Right ventricle myocardium inferior (tissue), 1 donor: ENCODE measurements at regions not wholly inside any gene's neighbourhood (a gene's known extent, or its start where the extent isn't known, plus 50 kb on each side); places are given as distances from the start of the nearest gene placed in this dataset.
"Not testable (repeated sequence)": the region's sequence is repeated elsewhere in the genome, so short reads cannot be mapped to it uniquely, and the experiment has no call there.

Experiments
- ATAC-seq: fragments of 200-7000 bp; cut with Tn5 transposase; one replicate; pipeline ENCODE4 v1.9.1; 2020; ENCODE audit warnings: mild to moderate bottlenecking, moderate library complexity
- DNase-seq: peaks from one replicate; pipeline ENCODE4 v3.0.0; 2021; ENCODE audit errors: missing footprints
- intact Hi-C: fragments of 100-400 bp; cut with DNase I; formaldehyde crosslinking; loops from one replicate; pipeline ENCODE4 v1.11.0; 2022
- donor health status: DM: no; HTN: yes; CAD: no; lungs with severe emphysema.

- intact Hi-C loops = no loop called here
- DNase-seq = no peak
- no peak for ATAC-seq
Measured at GRCh38 chr11:70596091-70596490, 197.8 kb downstream of the CTTN start.

GRCh38 chr11:70597006-70597555, 198.8 kb downstream of the CTTN start:
- ATAC-seq = no peak
- no peak for DNase-seq
- intact Hi-C loops = no loop called here

GRCh38 chr11:70597751-70598625, 199.7 kb downstream of the CTTN start:
- ATAC-seq (no peak), DNase-seq (no peak)
- intact Hi-C loops = no loop called here

- intact Hi-C loops, DNase-seq, ATAC-seq: not testable (repeated sequence)
Measured at GRCh38 chr11:70600911-70601415, 202.6 kb downstream of the CTTN start.

GRCh38 chr11:70601861-70602538, 203.7 kb downstream of the CTTN start:
- DNase-seq (no peak), ATAC-seq (no peak)
- intact Hi-C loops = no loop called here

GRCh38 chr11:70603114-70603755, 204.9 kb downstream of the CTTN start:
- ATAC-seq = no peak
- no peak for DNase-seq
- intact Hi-C loops = no loop called here

GRCh38 chr11:70603756-70604211, 205.5 kb downstream of the CTTN start:
- intact Hi-C loops = no loop called here
- DNase-seq (no peak), ATAC-seq (no peak)

GRCh38 chr11:70604221-70604620, 205.9 kb downstream of the CTTN start:
- ATAC-seq = no peak
- intact Hi-C loops = no loop called here

GRCh38 chr11:70604630-70605467, 206.5 kb downstream of the CTTN start:
- intact Hi-C loops = no loop called here
- ATAC-seq (no peak), DNase-seq (no peak)

More at GRCh38 chr11:70604221-70604620, 205.9 kb downstream of the CTTN start:
- no peak for DNase-seq

GRCh38 chr11:70605468-70605815, 207.1 kb downstream of the CTTN start:
- DNase-seq (no peak), ATAC-seq (no peak)
- intact Hi-C loops = no loop called here

GRCh38 chr11:70605846-70606245, 207.5 kb downstream of the CTTN start:
- DNase-seq (no peak), ATAC-seq (no peak)
- intact Hi-C loops = no loop called here

GRCh38 chr11:70606248-70606950, 208.1 kb downstream of the CTTN start:
- intact Hi-C loops = no loop called here
- DNase-seq = no peak

GRCh38 chr11:70606951-70607330, 208.6 kb downstream of the CTTN start:
- intact Hi-C loops = no loop called here
- DNase-seq = no peak
- no peak for ATAC-seq

More at GRCh38 chr11:70606248-70606950, 208.1 kb downstream of the CTTN start:
- no peak for ATAC-seq

GRCh38 chr11:70607561-70607960, 209.2 kb downstream of the CTTN start:
- DNase-seq (no peak), ATAC-seq (no peak)
- intact Hi-C loops = no loop called here

- intact Hi-C loops = no loop called here
- ATAC-seq (no peak), DNase-seq (no peak)
Measured at GRCh38 chr11:70608568-70609470, 210.5 kb downstream of the CTTN start.

- ATAC-seq (no peak), DNase-seq (no peak)
- intact Hi-C loops = no loop called here
Measured at GRCh38 chr11:70610566-70611565, 212.5 kb downstream of the CTTN start.
